Sigmoid colon (tissue), 4 donors: ENCODE measurements at regions not wholly inside any gene's neighbourhood (a gene's known extent, or its start where the extent isn't known, plus 50 kb on each side); places are given as distances from the start of the nearest gene placed in this dataset.

Experiments
- POLR2A ChIP-seq, 2 donors: fragments of 450-650 bp; IDR thresholded peaks; one replicate each; pipeline ENCODE4 v1.6.1; 2016; ENCODE audit warnings: antibody characterized with exemption in 2 of 2, mild to moderate bottlenecking in 2 of 2, moderate library complexity in 2 of 2
- POLR2AphosphoS5 ChIP-seq, 4 donors: sonication (generic); formaldehyde crosslinking; IDR thresholded peaks; one replicate each; pipeline ENCODE4 v1.6.1; 2017; ENCODE audit warnings: antibody characterized with exemption in 4 of 4
- TF ChIP-seq, protein P1 (sequence below), 4 experiments: fragments of 450-650 bp in 3 of 4; fragments of 200-600 bp in 1 of 4; IDR thresholded peaks; one replicate each; pipeline ENCODE4 v1.5.1; 2016 to 2019; ENCODE audit warnings: antibody characterized with exemption in 4 of 4, mild to moderate bottlenecking in 3 of 4, moderate library complexity in 2 of 4

DNA sequence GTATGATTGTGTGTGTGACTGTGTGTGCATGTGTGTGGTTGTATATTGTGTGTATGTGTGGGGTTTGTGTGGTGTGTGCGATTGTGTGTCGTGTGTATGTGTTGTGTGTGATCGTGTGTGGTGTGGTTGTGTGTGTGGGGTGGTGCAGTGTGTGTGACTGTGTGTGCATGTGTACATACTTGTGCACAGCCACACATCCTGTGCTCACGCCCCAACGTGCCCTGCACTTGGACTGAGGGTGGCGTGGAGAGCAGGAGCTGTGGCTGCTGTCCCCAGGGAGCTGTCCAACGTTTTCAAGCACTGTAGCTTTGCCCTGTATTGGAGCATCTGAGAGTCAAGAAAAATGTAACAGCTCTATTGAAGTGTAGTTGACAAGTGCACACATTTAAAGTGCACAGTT, 243.2 kb upstream of the HDAC4 start:
- no peak for TF ChIP-seq POLR2AphosphoS5 (IDR thresholded peaks at IDR 0.05)
- TF ChIP-seq, protein P1, sequence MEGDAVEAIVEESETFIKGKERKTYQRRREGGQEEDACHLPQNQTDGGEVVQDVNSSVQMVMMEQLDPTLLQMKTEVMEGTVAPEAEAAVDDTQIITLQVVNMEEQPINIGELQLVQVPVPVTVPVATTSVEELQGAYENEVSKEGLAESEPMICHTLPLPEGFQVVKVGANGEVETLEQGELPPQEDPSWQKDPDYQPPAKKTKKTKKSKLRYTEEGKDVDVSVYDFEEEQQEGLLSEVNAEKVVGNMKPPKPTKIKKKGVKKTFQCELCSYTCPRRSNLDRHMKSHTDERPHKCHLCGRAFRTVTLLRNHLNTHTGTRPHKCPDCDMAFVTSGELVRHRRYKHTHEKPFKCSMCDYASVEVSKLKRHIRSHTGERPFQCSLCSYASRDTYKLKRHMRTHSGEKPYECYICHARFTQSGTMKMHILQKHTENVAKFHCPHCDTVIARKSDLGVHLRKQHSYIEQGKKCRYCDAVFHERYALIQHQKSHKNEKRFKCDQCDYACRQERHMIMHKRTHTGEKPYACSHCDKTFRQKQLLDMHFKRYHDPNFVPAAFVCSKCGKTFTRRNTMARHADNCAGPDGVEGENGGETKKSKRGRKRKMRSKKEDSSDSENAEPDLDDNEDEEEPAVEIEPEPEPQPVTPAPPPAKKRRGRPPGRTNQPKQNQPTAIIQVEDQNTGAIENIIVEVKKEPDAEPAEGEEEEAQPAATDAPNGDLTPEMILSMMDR (IDR thresholded peaks at IDR 0.05): no peak
- no peak for TF ChIP-seq POLR2A (IDR thresholded peaks at IDR 0.05)
